ENCODE measurements at regions not wholly inside any gene's neighbourhood (a gene's known extent, or its start where the extent isn't known, plus 50 kb on each side); places are given as distances from the start of the nearest gene placed in this dataset.
A peak's percentile ranks its signal among the peaks of the same experiment; 100 is the strongest.

DNA sequence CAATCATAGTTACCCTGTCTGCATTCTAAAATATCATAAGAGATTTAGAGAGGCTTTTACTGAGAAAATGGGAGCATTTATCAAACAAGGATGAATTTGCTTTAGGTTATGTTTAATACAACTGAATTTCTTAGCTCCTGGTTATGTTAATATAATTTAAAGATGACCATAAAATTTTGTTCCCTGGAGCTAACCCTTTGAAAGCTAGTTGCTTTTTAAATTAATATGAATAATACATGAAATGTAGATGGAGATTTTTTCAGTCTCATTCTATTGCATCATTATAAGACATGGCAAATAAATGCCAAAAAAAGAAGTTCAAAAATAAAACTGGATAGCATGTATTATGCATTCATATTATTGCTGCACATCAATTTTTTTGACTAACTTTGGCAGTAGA is 344.1 kb upstream of the NXPH2 start:
- TF ChIP-seq EP300 (IDR thresholded peaks at IDR 0.05; ENCODE audit: borderline replicate concordance) (no peak), TAF1 (IDR thresholded peaks at IDR 0.05; ENCODE audit: low read depth) (no peak), TEAD4 (IDR thresholded peaks at IDR 0.05) (no peak), ZBTB7A (IDR thresholded peaks at IDR 0.05; ENCODE audit: low read depth) (no peak), TCF12 (IDR thresholded peaks at IDR 0.05; ENCODE audit: low read depth) (no peak), EGR1 (IDR thresholded peaks at IDR 0.05) (no peak), CREB1 (IDR thresholded peaks at IDR 0.05; ENCODE audit: low read depth) (no peak), YY1 (IDR thresholded peaks at IDR 0.05; ENCODE audit: low read depth) (no peak), CEBPB (IDR thresholded peaks at IDR 0.05) (no peak), MAX (IDR thresholded peaks at IDR 0.05) (no peak), FOXM1 (IDR thresholded peaks at IDR 0.05; ENCODE audit: borderline replicate concordance, low read depth) (no peak), RAD21 (IDR thresholded peaks at IDR 0.05; ENCODE audit: low read depth) (no peak), NFIC (IDR thresholded peaks at IDR 0.05) (no peak)
- TF ChIP-seq, protein P1, sequence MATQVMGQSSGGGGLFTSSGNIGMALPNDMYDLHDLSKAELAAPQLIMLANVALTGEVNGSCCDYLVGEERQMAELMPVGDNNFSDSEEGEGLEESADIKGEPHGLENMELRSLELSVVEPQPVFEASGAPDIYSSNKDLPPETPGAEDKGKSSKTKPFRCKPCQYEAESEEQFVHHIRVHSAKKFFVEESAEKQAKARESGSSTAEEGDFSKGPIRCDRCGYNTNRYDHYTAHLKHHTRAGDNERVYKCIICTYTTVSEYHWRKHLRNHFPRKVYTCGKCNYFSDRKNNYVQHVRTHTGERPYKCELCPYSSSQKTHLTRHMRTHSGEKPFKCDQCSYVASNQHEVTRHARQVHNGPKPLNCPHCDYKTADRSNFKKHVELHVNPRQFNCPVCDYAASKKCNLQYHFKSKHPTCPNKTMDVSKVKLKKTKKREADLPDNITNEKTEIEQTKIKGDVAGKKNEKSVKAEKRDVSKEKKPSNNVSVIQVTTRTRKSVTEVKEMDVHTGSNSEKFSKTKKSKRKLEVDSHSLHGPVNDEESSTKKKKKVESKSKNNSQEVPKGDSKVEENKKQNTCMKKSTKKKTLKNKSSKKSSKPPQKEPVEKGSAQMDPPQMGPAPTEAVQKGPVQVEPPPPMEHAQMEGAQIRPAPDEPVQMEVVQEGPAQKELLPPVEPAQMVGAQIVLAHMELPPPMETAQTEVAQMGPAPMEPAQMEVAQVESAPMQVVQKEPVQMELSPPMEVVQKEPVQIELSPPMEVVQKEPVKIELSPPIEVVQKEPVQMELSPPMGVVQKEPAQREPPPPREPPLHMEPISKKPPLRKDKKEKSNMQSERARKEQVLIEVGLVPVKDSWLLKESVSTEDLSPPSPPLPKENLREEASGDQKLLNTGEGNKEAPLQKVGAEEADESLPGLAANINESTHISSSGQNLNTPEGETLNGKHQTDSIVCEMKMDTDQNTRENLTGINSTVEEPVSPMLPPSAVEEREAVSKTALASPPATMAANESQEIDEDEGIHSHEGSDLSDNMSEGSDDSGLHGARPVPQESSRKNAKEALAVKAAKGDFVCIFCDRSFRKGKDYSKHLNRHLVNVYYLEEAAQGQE (IDR thresholded peaks at IDR 0.05; ENCODE audit: low read depth) = no peak

GRCh38 chr2:139123795-139124194 is 343.6 kb upstream of the NXPH2 start:
- TF ChIP-seq FOXM1 (IDR thresholded peaks at IDR 0.05; ENCODE audit: borderline replicate concordance, low read depth) = no peak
- TF ChIP-seq CEBPB (IDR thresholded peaks at IDR 0.05) = no peak
- TF ChIP-seq EGR1 (IDR thresholded peaks at IDR 0.05) = no peak
- no peak for TF ChIP-seq NFIC (IDR thresholded peaks at IDR 0.05)
- no peak for TF ChIP-seq YY1 (IDR thresholded peaks at IDR 0.05; ENCODE audit: low read depth)
- TF ChIP-seq TEAD4 (IDR thresholded peaks at IDR 0.05) = no peak
- TF ChIP-seq, protein P1 (IDR thresholded peaks at IDR 0.05; ENCODE audit: low read depth) = no peak
- TF ChIP-seq CREB1 (IDR thresholded peaks at IDR 0.05; ENCODE audit: low read depth) = no peak
- no peak for TF ChIP-seq EP300 (IDR thresholded peaks at IDR 0.05; ENCODE audit: borderline replicate concordance)
- no peak for TF ChIP-seq TCF12 (IDR thresholded peaks at IDR 0.05; ENCODE audit: low read depth)
- no peak for TF ChIP-seq USF1 (IDR thresholded peaks at IDR 0.05)

DNA sequence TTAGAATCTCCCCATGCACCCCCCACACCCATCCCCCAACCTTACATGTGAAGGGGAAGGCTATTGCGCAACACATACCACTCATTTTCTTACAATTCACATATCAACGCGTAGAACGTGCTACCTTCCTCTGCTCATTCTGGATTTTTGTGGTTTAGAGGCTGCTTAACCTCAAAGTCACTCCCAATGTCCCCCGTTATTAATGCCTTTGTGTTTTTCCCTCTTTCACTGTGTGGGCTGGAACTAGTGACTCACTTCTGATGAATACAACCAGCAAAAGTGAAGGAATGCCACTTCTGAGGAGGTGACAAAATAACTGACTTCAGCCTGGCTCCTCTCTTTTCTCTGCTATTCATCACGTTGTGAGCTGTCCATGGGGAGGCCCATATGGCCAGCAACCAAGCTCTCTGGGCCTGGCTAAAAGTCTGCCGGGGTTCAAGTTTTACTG is 342.5 kb upstream of the NXPH2 start:
- TF ChIP-seq FOXM1 (IDR thresholded peaks at IDR 0.05; ENCODE audit: borderline replicate concordance, low read depth) (no peak), USF1 (IDR thresholded peaks at IDR 0.05) (no peak), CEBPB (IDR thresholded peaks at IDR 0.05) (peak; percentile 93), TEAD4 (IDR thresholded peaks at IDR 0.05) (no peak), EGR1 (IDR thresholded peaks at IDR 0.05) (no peak), TCF12 (IDR thresholded peaks at IDR 0.05; ENCODE audit: low read depth) (no peak)

- TF ChIP-seq MAX (IDR thresholded peaks at IDR 0.05) (no peak), ZBTB7A (IDR thresholded peaks at IDR 0.05; ENCODE audit: low read depth) (no peak), EP300 (IDR thresholded peaks at IDR 0.05; ENCODE audit: borderline replicate concordance) (no peak), TEAD4 (IDR thresholded peaks at IDR 0.05) (no peak), EGR1 (IDR thresholded peaks at IDR 0.05) (no peak), USF1 (IDR thresholded peaks at IDR 0.05) (no peak), TCF12 (IDR thresholded peaks at IDR 0.05; ENCODE audit: low read depth) (no peak), TAF1 (IDR thresholded peaks at IDR 0.05; ENCODE audit: low read depth) (no peak), FOXM1 (IDR thresholded peaks at IDR 0.05; ENCODE audit: borderline replicate concordance, low read depth) (no peak), CEBPB (IDR thresholded peaks at IDR 0.05) (no peak), NFIC (IDR thresholded peaks at IDR 0.05) (no peak)
- TF ChIP-seq, protein P1 (IDR thresholded peaks at IDR 0.05; ENCODE audit: low read depth) = no peak
Observed at GRCh38 chr2:139099721-139100120, 319.5 kb upstream of the NXPH2 start.

All from Ishikawa (cell line).